HCT116 (cell line): ENCODE measurements at regions not wholly inside any gene's neighbourhood (a gene's known extent, or its start where the extent isn't known, plus 50 kb on each side); places are given as distances from the start of the nearest gene placed in this dataset.

Source experiments
- ATAC-seq: fragments of 200-7000 bp; cut with Tn5 transposase; 2 replicates; pipeline ENCODE4 v1.9.1; 2020; ENCODE audit warnings: mild to moderate bottlenecking, moderate library complexity
- BruUV-seq: library from RNA; stranded (reverse); fragments of 400-500 nt; replicated peaks from 2 replicates; lab custom pipeline; 2021; lab: Mats Ljungman, UMichigan
- CTCF ChIA-PET: fragments of 300-600 bp; sonication (Branson Sonifier 250); formaldehyde crosslinking; loops from one replicate; lab custom pipeline; 2021; ENCODE audit warnings: antibody characterized with exemption; lab: Charles Lee
- POLR2A ChIA-PET: fragments of 300-600, 350-600 bp; sonication (Branson Sonifier 250); formaldehyde crosslinking; loops from one replicate; lab custom pipeline; 2021; ENCODE audit warnings: antibody characterized with exemption; lab: Charles Lee
- RAD21 ChIA-PET, 2 experiments: fragments of 300-600 bp; sonication (Branson Sonifier 250); formaldehyde crosslinking; loops; one replicate each; lab custom pipeline; 2023; ENCODE audit warnings: low total read pairs in 2 of 2; ENCODE audit not compliant: uncharacterized antibody in 2 of 2, unreplicated experiment in 2 of 2, low non-redundant PET in 1 of 2; lab: Charles Lee
- DNase-seq: peaks from one replicate; pipeline ENCODE4 v3.0.0-alpha.2; 2010; ENCODE audit warnings: low read depth, low spot score
- H2AFZ ChIP-seq: fragments of 200-600 bp; shearing (Covaris generic), sonication (generic); 2 replicates; pipeline ENCODE4 v1.6.1; 2017; ENCODE audit warnings: low read depth, mixed run types, mixed read lengths, antibody characterized with exemption, low read length; ENCODE audit not compliant: poor library complexity, severe bottlenecking
- H3K27ac ChIP-seq: 2 replicates; pipeline ENCODE4 v1.5.1; 2012; ENCODE audit warnings: low read depth, low read length
- H3K27me3 ChIP-seq: fragments of 200-600 bp; sonication (generic); 2 replicates; pipeline ENCODE4 v1.6.1; 2016; ENCODE audit warnings: mixed run types, low read length, mixed read lengths; ENCODE audit not compliant: insufficient read depth
- H3K36me3 ChIP-seq, 2 experiments: fragments of 200-500 bp in 1 of 2; fragments of 200-600 bp in 1 of 2; sonication (Bioruptor generic) in 1 of 2; sonication (generic) in 1 of 2; 2 replicates each; pipeline versions ENCODE4 v1.5.1 to v1.6.1; 2014 to 2016; ENCODE audit warnings: low read length in 2 of 2, inconsistent platforms in 1 of 2, mixed read lengths in 1 of 2, mixed run types in 1 of 2; ENCODE audit not compliant: insufficient read depth in 2 of 2, control insufficient read depth in 1 of 2
- H3K4me1 ChIP-seq, 2 experiments: fragments of 200-600 bp in 1 of 2; sonication (generic) in 1 of 2; 2 replicates each; pipeline versions ENCODE4 v1.5.1 to v1.6.1; 2012 to 2017; ENCODE audit warnings: low read length in 2 of 2, inconsistent platforms in 1 of 2, mild to moderate bottlenecking in 1 of 2, mixed read lengths in 1 of 2, mixed run types in 1 of 2, moderate library complexity in 1 of 2; ENCODE audit not compliant: insufficient read depth in 2 of 2, control insufficient read depth in 1 of 2
- H3K4me2 ChIP-seq: fragments of 200-600 bp; sonication (generic); 2 replicates; pipeline ENCODE4 v1.6.1; 2017; ENCODE audit warnings: mixed run types, low read length, mixed read lengths
- H3K4me3 ChIP-seq, 2 experiments: fragments of 200-600 bp in 1 of 2; sonication (generic) in 1 of 2; replicated peaks in 1 of 2; 2 replicates each; pipeline ENCODE4 v1.5.1; 2011 to 2016; ENCODE audit warnings: low read length in 2 of 2, control low read depth in 1 of 2, low read depth in 1 of 2, mild to moderate bottlenecking in 1 of 2, mixed read lengths in 1 of 2, mixed run types in 1 of 2
- H3K79me2 ChIP-seq: fragments of 200-600 bp; sonication (generic); 2 replicates; pipeline ENCODE4 v1.6.1; 2017; ENCODE audit warnings: mild to moderate bottlenecking, mixed run types, low read length, moderate library complexity, mixed read lengths; ENCODE audit not compliant: insufficient read depth
- H3K9ac ChIP-seq: fragments of 200-600 bp; sonication (generic); 2 replicates; pipeline ENCODE4 v1.6.1; 2016; ENCODE audit warnings: low read length, mixed read lengths
- H3K9me2 ChIP-seq: fragments of 200-600 bp; sonication (generic), shearing (Covaris generic); 2 replicates; pipeline ENCODE4 v1.6.1; 2017; ENCODE audit warnings: mixed run types, mild to moderate bottlenecking, moderate library complexity; ENCODE audit not compliant: insufficient read depth
- H3K9me3 ChIP-seq, 2 experiments: fragments of 200-500 bp in 1 of 2; fragments of 200-600 bp in 1 of 2; sonication (Bioruptor generic) in 1 of 2; sonication (generic) in 1 of 2; 2 replicates each; pipeline ENCODE4 v1.6.1; 2014 to 2017; ENCODE audit warnings: low read length in 2 of 2, mixed read lengths in 2 of 2, inconsistent platforms in 1 of 2, low read depth in 1 of 2, mild to moderate bottlenecking in 1 of 2, mixed run types in 1 of 2, moderate library complexity in 1 of 2; ENCODE audit not compliant: control insufficient read depth in 1 of 2, insufficient read depth in 1 of 2
- H4K20me1 ChIP-seq: fragments of 200-600 bp; sonication (generic), shearing (Covaris generic); 2 replicates; pipeline ENCODE4 v1.6.1; 2017; ENCODE audit warnings: mixed run types, mild to moderate bottlenecking, moderate library complexity; ENCODE audit not compliant: insufficient read depth
- CEBPB ChIP-seq: IDR thresholded peaks from 2 replicates; pipeline ENCODE4 v1.6.1; 2012; ENCODE audit warnings: low read depth
- EZH2 ChIP-seq: fragments of 200-600 bp; sonication (generic); IDR thresholded peaks from 2 replicates; pipeline ENCODE4 v1.6.1; 2017; ENCODE audit warnings: antibody characterized with exemption, mixed run types
- POLR2AphosphoS5 ChIP-seq: IDR thresholded peaks from 2 replicates; pipeline ENCODE4 v1.6.1; 2011; ENCODE audit warnings: mild to moderate bottlenecking, low read depth, low read length, moderate library complexity
- RAD21 ChIP-seq: IDR thresholded peaks from 2 replicates; pipeline ENCODE4 v1.6.1; 2012; ENCODE audit warnings: low read depth, mild to moderate bottlenecking
- SIN3A ChIP-seq: IDR thresholded peaks from 2 replicates; pipeline ENCODE4 v1.6.1; 2012; ENCODE audit warnings: low read depth
- SRF ChIP-seq: IDR thresholded peaks from 2 replicates; pipeline ENCODE4 v1.6.1; 2012; ENCODE audit warnings: low read depth
- YY1 ChIP-seq: IDR thresholded peaks from 2 replicates; pipeline ENCODE4 v1.6.1; 2011; ENCODE audit warnings: low read length, low read depth, moderate library complexity, mild to moderate bottlenecking; ENCODE audit not compliant: insufficient replicate concordance; ENCODE audit errors: extremely low read depth
- ZNF274 ChIP-seq: fragments of 200-500 bp; sonication (Bioruptor generic); IDR thresholded peaks from 2 replicates; pipeline ENCODE4 v1.6.1; 2014; ENCODE audit warnings: mild to moderate bottlenecking, low read depth, low read length, inconsistent platforms
- intact Hi-C: fragments of 100-400 bp; cut with micrococcal nuclease; formaldehyde crosslinking; loops from 2 replicates; pipeline ENCODE4 v1.10.0; 2022
- TF ChIP-seq, protein P1 (sequence below), 3 experiments: fragments of 200-600 bp in 1 of 3; sonication (generic) in 1 of 3; IDR thresholded peaks in 2 of 3; conservative IDR thresholded peaks in 1 of 3; 2 replicates each; pipeline ENCODE4 v1.5.1; 2012 to 2017; ENCODE audit warnings: low read depth in 2 of 3, low read length in 2 of 3, antibody characterized with exemption in 1 of 3, borderline replicate concordance in 1 of 3, control low read depth in 1 of 3, mild to moderate bottlenecking in 1 of 3, mixed read lengths in 1 of 3, mixed run types in 1 of 3, moderate library complexity in 1 of 3; ENCODE audit not compliant: insufficient read depth in 1 of 3
- TF ChIP-seq, protein P2 (sequence below): IDR thresholded peaks from 2 replicates; pipeline ENCODE4 v1.6.1; 2012

DNA sequence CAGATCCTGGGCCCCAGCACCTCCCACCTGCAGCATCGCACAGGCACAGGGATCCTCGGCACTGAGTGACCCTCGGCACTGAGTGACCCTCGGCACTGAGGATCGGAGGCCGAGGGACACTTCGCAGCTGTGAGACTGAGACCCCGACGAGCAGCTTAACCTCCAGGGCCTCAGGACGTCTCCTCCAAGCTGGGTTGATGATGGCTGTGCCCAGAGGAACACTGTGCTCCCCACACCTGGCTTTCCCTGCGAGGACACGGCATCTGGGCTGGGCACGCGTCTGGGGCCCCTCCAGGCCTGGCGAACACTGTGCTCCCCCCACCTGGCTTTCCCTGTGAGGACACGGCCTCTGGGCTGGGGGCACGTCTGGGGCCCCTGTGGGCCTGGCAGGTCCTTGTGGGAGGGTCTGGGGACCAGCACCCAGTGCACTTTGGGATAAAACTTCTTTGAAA, 158.3 kb upstream of the PPP2R2D start:
- no peaks in the 10 kb centered on the region for H3K9me2 ChIP-seq
- no peaks in the 10 kb centered on the region for H3K4me1 ChIP-seq
- POLR2A ChIA-PET, result no interaction called here
- no peak overlapping the region for H3K4me3 ChIP-seq
- TF ChIP-seq CEBPB (no peak), SIN3A (no peak), ZNF274 (no peak), EZH2 (no peak)
- TF ChIP-seq, protein P1, sequence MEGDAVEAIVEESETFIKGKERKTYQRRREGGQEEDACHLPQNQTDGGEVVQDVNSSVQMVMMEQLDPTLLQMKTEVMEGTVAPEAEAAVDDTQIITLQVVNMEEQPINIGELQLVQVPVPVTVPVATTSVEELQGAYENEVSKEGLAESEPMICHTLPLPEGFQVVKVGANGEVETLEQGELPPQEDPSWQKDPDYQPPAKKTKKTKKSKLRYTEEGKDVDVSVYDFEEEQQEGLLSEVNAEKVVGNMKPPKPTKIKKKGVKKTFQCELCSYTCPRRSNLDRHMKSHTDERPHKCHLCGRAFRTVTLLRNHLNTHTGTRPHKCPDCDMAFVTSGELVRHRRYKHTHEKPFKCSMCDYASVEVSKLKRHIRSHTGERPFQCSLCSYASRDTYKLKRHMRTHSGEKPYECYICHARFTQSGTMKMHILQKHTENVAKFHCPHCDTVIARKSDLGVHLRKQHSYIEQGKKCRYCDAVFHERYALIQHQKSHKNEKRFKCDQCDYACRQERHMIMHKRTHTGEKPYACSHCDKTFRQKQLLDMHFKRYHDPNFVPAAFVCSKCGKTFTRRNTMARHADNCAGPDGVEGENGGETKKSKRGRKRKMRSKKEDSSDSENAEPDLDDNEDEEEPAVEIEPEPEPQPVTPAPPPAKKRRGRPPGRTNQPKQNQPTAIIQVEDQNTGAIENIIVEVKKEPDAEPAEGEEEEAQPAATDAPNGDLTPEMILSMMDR (IDR thresholded peaks at IDR 0.05 in 2 of 3, conservative IDR thresholded peaks at IDR 0.05 in 1 of 3; ENCODE audit: borderline replicate concordance in 1 of 3, insufficient read depth in 1 of 3, low read depth in 2 of 3, low read length in 2 of 3), result no peak
- TF ChIP-seq, all 23 proteins: peak for 0
- no peak for DNase-seq
- ChIA-PET RAD21 (no interaction called here), CTCF (no interaction called here)
- Histone ChIP-seq H3K27ac (no peak overlapping the region), H3K79me2 (no peaks in the 10 kb centered on the region), H3K9me3 (no peaks in the 10 kb centered on the region), H3K4me2 (no peak overlapping the region), H3K27me3 (no peaks in the 10 kb centered on the region), H3K9ac (no peak overlapping the region), H4K20me1 (no peaks in the 10 kb centered on the region), H2AFZ (no peak overlapping the region), H3K36me3 (no peaks in the 10 kb centered on the region)
- no TSS peak for BruUV-seq
- intact Hi-C loops, result no loop called here
- ATAC-seq, result no peak

DNA sequence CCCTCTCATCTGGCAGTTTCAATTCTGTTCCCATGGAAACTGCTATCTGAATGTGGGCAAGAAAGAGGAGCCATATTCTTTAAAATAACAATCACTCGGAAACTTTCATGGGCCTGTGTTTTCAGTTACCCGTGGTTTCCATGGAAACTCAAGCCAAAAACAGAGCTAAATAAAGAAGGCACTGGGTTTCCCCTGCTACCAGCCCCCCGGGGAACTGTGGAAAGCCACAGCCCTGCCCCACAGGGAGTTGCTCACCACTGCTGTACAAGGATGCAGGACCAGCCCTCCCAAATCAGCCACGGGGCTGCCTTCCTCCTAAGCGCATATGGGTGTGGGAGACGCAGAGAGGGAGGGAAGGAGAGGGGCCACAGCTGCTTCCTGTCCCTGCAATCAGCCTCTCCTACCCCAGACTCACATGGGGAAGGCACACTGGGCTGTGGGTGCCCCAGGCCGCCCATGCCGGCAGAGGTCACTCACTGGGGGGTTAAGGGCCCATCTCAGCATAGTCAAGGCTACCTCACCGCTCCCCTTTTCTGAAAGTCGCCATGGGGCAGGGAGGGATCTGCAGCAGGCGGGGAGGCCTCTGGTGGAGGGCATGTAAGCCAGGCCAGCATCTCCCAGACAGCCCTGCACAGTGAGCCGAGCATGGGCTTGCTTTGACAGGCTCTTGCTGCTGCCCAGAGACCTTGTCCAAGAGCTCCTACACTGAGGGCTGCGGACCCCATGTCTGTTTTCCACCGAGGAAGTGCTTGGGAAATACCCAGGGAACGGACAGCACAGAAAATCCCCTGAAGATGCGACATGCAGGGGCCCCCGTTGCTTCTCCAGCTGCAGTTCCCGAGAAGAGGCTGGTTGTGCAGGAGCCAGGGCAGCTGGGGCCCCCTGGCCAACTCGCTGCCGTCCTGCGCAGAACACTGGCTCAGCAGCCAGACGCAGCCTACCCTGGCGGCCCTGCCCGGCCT, 157.3 kb upstream of the PPP2R2D start:
- Histone ChIP-seq H3K4me1 (no peaks in the 10 kb centered on the region), H3K9me2 (no peaks in the 10 kb centered on the region), H2AFZ (no peak overlapping the region), H3K27ac (no peak overlapping the region), H3K9ac (no peak overlapping the region), H3K9me3 (no peaks in the 10 kb centered on the region), H3K4me3 (no peak overlapping the region), H3K79me2 (no peaks in the 10 kb centered on the region), H3K27me3 (no peaks in the 10 kb centered on the region), H4K20me1 (no peaks in the 10 kb centered on the region), H3K36me3 (no peaks in the 10 kb centered on the region), H3K4me2 (no peak overlapping the region)
- BruUV-seq, result no TSS peak
- intact Hi-C loops, result no loop called here
- no peak for TF ChIP-seq SRF
- TF ChIP-seq YY1, result no peak
- no peak for TF ChIP-seq EZH2
- TF ChIP-seq RAD21, result no peak
- TF ChIP-seq POLR2AphosphoS5, result no peak
- TF ChIP-seq, protein P2, sequence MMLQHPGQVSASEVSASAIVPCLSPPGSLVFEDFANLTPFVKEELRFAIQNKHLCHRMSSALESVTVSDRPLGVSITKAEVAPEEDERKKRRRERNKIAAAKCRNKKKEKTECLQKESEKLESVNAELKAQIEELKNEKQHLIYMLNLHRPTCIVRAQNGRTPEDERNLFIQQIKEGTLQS, result no peak
- ChIA-PET CTCF (no interaction called here), POLR2A (no interaction called here), RAD21 (no interaction called here)
- ATAC-seq (no peak), DNase-seq (no peak)
